GM19043 (cell line): ENCODE measurements at regions not wholly inside any gene's neighbourhood (a gene's known extent, or its start where the extent isn't known, plus 50 kb on each side); places are given as distances from the start of the nearest gene placed in this dataset.
"Not testable (repeated sequence)": the region's sequence is repeated elsewhere in the genome, so short reads cannot be mapped to it uniquely, and the experiment has no call there.

ENCODE experiments used
- ATAC-seq: cut with Tn5 transposase; IDR thresholded peaks from one replicate; pipeline ENCODE4 v1.9.1; 2021; ENCODE audit warnings: low read depth; ENCODE audit not compliant: unreplicated experiment

DNA sequence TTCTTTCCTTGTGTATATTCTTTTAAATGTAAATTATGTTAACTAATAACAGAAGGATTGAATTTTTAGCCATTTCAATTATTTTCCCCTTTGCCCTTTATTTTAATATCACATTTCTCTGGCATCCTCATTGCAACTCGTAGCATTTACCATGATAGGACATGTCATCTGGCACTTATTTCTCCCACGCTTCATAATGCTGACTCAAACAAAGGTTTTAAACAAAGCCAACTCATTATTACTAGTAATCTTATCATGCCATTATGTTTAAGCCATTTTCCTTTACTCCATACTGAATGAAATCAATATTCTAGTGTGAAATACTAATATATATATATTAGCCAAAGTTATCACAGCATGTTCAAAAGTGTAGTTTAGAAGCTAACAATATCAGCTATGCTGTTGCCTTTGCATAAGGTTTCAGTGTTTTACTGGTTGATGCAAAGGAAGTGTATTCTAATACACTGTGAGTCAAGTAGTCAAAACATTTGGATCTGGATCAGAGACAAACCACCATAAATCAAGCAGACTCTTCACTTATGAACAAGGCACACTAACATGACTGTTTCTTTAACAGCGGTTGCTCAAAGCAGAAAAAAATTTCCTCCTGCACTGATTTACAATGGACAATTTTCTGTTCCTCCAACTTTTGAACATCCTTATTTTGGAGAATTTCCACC, 281.6 kb downstream of the SLC7A11 start:
- no peak for ATAC-seq

DNA sequence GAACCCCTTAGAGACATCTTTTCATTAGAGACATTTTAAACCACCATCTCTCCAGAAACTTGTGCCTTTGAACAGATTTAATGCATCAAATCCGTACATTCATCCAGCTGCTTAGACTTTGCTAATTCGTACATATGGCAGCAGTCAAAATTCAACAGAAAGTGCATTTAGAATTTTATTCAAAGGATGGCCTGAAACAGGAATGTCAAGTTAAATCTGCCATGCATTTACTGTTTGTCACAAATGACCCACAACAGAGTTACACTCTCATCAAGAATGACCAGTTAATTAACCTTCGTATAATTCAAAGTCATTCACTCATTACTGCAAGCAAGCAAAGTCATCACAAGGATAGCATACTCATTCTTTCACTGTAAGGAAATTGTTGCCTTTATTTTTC, 284.3 kb downstream of the SLC7A11 start:
- no peak for ATAC-seq

DNA sequence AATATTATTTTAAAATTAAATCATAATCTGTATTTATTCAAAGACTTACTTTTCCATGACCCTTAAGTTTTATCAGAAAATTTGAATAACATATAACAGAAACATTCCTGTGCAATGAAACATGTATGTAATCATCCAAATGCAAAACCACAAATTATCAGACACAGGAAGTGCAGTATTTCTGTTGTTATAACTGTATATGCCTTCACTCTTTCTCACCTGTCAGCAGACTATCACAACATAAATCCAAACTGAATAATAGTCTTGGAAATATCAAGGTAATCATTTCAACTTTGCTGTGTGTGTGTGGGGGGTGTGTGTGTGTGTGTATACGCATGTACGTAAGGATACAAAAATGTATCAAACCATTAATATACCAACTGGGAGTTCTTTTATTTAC, 285.9 kb downstream of the SLC7A11 start:
- ATAC-seq: no peak

DNA sequence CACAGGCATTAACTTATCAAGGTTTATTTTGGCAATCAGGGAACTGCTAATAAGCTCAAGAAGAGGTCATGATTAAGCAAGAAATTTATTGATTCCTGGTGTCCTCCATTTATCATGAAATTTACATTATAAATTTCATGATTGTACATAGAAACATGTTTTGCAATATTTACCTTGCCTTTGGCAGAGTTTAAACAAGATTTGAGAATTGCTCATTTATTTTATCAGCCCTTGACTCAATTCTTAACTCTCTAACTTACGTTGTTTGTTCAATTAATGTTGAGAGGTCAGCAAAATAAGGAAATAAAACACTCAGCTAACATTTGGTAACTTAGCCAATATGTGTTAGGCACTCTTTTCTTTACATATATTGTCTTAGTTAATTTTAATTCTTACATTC, 286.6 kb downstream of the SLC7A11 start:
- no peak for ATAC-seq

DNA sequence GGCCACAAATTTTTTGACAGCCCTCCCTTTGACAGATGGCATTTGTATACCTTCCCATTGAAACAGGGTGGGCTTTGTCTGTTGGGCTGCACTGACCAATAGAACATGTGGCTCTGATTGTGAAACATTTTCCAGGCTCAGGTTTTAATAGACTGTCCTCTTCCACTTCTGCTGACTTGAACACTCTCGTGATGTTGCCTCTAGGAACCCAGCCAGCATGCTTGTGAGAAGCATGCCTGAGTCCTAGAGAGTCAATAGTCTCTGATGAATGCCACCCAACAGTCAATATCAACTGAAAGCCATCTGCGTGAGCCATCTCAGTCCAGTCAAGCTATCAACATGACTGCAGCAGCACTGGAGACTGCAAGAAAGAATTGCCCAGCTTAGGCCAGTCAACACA, 290.0 kb downstream of the SLC7A11 start:
- ATAC-seq: no peak

DNA sequence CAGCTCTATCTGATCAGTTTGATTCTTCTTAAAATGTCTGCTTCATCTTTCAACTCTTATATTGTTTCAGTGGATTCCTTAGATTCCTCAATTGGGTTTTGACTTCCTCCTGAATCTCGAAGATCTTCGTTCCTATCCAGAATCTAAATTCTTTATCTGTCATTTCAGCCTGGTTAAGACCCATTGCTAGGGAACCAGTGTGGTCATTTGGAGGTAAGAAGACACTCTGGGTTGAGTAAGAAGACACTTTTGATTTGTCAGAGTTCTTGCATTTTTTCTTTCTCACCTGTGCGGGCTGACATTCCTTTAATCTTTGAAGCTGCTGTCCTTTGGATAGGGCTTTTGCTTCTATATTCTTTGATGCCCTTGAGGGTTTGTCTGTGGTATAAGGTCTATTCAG, 291.9 kb downstream of the SLC7A11 start:
- no peak for ATAC-seq

DNA sequence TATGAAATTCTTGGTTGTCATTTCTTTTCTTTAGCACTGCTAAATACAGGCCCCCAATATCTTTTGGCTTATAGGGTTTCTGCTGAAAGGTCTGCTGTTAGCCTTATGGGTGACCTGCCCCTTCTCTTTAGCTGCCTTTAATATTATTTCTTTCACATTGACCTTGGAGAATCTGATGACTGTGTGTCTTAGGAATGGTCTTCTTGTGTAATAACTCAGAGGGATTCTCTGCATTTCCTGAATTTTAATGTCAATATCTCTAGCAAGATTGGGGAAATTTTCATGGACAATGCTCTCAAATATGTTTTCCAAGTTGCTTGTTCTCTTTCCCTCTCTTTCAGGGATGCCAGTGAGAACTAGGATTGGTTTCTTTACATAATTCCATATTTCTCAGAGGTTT, 292.4 kb downstream of the SLC7A11 start:
- ATAC-seq: no peak

DNA sequence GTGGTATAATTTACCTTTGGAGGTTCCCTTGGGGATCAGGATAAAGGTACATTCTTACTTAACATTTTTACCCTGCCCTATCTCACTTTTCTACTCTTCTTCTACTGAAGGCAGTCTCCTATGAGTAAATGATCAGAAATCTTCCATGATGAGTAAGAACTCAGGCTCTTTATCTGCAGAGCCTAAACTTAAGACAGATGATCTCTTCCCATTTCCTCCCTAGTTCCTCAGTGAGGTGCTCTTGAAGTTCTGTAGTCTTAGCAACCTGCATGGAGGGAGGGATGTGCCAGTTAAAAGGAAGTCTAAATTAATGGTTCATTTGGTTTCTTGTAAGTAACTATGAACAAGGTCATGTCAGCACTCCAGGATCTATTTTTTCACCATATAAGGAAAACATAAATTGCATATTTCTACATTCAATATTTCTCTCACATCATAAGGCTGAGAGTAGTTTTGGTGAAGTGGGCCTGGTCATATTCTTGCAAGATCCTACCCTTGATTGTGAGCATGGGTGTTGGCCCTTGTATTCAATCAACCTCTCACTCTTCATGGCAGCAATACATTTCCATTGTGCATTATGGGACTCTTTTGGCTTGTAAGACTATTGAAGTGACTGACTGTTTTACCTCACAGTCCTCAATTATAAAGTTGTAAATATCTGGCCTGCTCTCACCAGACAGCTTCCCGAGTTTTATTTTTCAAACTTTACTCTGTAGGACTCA, 295.5 kb downstream of the SLC7A11 start:
- ATAC-seq: no peak

DNA sequence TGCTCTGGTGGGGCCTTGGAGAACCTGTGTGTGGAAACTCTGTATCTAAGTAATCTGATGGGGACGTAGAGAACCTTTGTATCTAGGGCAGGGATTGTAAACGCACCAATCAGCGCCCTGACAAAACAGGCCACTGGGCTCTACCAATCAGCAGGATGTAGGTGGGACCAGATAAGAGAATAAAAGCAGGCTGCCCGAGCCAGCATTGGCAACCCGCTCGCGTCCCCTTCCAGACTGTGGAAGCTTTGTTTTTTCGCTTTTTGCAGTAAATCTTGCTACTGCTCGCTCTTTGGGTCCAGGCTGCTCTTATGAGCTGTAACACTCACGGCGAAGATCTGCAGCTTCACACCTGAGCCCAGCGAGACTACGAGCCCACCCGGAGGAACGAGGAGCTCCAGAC, 299.3 kb downstream of the SLC7A11 start:
- not testable (repeated sequence) for ATAC-seq

DNA sequence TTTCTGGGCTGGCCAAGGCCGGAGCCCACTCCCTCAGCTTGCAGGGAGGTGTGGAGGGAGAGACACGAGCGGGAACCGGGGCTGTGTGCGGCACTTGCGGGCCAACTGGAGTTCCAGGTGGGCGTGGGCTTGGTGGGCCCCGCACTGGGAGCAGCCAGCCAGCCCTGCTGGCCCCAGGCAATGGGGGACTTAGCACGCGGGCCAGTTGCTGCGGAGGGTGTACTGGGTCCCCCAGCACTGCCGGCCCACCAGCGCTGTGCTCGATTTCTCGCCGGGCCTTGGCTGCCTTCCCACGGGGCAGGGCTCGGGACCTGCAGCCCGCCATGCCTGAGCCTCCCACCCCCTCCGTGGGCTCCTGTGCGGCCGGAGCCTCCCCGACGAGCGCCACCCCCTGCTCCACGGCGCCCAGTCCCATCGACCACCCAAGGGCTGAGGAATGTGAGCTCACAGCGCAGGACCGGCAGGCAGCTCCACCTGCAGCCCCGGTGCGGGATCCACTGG, 300.1 kb downstream of the SLC7A11 start:
- ATAC-seq: not testable (repeated sequence)

DNA sequence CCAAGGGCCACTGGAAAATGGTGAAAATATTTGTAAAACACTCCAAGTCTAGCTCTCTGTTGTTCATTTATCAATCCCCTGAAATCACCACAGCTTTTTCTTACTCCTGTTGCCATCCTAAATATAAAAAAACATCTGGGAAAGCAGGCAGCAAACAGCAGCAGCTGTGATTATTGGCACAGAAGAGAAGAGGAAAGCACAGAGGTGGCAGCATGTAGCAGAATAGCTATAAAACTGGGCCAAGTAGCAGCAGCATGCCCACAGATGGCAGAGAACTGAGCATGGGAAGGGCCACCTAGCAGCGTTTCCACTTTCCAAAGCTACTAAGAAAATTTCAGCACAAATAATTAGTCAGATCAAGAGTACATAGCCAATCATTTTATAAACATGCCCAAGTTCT, 307.2 kb downstream of the SLC7A11 start:
- ATAC-seq: no peak

DNA sequence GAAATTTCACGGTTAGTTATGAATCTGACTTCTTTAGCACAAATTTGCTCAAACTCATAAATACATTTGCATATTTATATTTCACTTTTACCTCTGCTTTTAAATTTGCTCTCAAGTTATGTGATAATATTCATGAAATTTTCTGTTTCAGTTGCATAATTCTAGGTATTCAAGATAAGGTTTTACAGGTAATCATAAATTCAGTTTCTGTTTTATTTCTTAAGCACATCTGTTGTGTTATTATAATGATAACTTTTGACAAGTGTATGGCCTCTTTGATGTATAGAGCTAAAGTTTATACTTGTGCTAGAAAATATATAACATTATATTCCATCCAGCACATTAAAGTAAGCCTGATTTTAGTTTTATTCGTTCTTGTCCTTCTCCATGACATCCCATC, 308.1 kb downstream of the SLC7A11 start:
- ATAC-seq: no peak

DNA sequence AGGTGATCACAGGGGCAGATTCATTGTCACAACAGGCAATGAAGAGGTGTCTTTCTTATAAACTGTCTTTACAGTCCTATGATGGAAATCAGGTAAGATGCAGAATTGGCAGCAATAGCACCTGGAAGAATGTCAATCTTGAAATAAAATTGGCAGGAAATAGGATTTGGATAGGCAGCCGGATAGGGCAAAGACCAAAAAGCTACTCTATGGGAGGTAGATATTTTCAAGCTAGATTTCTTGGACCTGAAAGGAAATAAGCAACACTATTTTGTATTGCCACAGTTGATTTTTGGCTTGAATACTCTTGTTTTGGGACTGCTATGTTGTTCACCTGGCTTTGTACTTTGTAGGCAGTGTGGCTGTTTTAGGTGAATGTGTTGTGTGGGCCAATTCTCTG, 314.2 kb downstream of the SLC7A11 start:
- no peak for ATAC-seq

DNA sequence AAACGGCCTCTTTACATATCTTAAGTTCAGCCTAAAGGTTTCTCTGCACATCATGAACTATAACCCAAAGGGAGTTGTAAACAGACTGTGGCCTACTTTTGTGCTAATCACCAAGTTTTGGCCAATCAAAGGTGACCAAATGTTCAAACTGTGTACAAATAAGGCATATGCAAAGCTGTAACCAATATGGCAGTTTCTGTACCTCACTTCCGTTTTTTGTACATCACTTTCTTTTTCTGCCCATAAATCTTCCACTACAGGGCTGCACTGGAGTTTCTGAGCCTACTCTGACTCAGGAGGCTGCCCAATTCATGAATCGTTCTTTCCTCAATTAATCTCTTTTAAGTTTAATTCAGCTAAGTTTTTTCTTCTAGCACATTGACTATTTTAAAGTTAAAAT, 318.7 kb downstream of the SLC7A11 start:
- ATAC-seq: no peak

DNA sequence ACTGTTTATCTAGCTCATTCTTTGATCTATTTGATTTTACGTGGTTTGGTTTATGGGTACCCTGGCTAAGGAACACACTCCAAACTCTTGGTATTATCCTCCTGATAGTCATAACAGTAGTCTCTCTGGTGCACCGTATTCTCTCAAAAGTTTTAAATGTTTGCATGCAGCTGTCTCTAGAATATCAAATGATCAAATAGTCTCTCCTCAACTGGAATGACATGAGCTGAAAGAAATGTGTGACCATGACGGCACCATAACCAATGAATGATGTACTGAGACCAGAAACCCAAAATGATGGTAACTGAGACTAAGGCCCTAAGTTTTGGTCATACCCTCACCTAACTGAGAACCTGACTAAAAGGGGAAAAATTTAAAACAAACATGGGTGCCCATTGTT, 319.4 kb downstream of the SLC7A11 start:
- no peak for ATAC-seq

DNA sequence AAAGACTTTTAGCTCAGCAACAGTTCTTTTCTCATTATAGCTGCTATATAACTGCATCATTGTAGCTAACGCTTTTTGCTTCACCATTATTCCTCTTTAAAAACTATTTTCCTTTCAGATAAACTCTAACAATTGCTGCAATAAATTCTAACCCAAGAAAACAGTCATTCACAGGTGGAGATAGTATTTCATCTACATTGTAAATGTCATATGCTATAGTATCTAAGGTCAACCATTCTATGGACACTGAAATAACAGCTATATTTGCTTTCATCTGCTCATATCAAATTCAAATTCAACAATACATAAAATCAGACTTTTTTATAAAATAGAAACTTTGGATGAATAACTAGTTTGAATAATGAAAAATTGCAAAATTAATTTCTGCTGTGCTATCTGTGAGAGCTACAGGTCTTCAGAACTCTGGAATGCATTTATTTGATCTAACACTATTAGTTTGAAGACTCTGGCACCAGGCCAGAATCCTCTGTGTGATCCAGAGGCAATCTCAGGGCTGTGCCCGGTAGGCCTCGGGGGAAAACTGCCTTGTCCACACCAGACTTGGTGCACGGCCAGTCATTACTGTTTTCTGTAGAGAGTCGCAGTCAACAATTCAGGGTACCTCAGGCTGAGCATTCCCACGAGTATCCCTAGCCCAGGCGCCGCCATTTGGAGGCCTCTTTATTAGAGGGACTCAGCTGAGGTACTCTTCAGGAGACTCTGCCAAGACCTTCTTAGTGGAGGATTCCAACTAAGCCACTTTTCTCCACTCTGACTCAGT, 332.4 kb downstream of the SLC7A11 start:
- no peak for ATAC-seq

DNA sequence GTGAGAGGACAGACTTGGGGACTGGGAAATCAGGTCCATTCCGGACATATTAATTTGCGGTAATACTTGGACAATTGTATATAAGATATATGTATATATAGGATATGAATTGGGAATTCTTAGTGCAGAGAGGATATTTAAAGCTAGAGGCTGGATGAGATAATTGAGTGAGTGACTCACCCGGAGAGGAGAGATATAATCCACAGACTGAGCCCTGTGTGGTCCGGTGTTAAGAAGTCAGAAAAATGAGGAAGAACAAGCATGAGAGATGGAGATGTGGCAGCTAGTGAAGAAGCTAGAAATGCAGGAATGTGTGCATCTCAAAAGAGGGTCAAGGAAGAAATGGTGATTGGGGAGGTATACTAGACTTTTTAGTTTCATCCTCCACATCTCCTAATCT, 336.2 kb downstream of the SLC7A11 start:
- no peak for ATAC-seq

DNA sequence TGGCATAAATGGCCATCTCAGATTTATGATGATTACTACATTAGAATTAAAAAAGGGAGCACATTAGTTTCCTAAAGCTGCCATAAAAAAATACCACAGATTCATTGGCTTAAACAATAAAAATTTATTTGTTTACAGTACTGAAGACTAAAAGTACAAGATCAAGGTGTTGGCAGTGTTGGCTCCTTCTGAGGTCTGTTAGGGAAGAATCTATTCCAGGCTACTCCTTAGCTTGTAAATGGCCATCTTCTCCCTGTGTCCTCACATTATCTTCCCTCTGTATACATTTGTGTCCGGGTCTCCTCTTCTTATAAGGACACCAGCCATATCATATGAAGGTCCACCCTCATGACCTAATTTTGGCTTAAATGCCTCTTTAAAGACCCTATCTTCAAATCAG, 341.0 kb downstream of the SLC7A11 start:
- ATAC-seq: no peak

DNA sequence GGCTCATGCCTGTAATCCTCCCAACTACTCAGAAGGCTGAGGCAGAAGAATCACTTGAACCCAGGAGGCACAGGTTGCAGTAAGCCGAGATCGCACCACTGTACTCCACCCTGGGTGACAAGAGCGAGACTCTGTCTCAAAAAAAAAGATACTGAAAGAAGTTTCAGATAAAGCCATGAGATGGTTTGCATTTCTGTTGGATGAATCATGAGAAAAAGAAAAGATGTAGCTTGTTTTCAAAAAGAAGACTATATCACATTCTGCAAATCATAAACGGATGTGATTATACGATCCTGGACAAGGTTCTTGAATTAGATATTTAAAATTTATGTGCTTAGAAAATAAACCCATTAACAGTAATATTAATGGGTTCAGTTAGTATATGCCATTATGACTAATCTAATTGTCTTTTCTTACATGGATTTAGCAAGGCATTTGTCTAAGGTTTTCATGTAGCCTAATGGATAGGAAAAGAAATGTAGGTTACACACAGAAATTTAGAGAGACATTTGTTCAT, 345.9 kb downstream of the SLC7A11 start:
- ATAC-seq: no peak

DNA sequence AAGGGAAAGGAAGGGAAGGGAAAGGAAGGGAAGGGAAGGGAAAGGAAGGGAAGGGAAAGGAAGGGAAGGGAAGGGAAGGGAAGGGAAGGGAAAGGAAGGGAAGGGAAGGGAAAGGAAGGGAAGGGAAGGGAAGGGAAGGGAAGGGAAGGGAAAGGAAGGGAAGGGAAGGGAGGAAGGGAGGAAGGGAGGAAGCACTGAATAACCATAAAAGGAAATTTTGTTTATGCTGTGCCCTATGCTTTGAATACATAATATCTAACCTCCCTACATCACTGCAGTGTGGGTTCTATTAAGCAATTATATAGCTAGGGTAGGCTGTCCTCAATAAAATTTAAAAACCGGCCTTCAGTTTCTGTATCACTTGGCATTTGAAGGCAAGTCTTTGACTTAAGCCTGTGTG, 346.6 kb downstream of the SLC7A11 start:
- ATAC-seq: not testable (repeated sequence)

DNA sequence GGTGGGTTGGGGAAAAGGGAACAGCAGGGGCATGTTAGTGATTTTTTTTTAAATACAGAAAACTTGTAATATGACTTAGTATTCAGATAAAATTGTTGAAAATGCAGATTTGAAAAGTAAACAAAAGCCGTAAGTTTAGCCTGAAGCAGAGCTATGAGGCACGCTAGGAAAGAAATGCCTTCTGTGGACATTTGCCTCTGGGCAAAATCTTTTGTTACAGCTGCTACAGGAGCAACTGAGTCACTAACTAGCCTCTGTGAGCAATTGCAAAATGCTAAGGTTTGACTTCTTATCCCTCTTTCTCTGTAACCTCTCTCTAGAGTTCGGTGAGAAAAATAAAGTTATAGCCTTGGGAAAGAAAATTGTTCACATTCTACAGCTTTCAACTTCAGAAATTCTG, 350.0 kb downstream of the SLC7A11 start:
- no peak for ATAC-seq
